C4-2B (cell line): ENCODE measurements at regions not wholly inside any gene's neighbourhood (a gene's known extent, or its start where the extent isn't known, plus 50 kb on each side); places are given as distances from the start of the nearest gene placed in this dataset.

Experiments used
- ZFX ChIP-seq: fragments of 450-650 bp; IDR thresholded peaks from 2 replicates; pipeline ENCODE4 v1.6.1; 2017
- TF ChIP-seq, protein P1 (sequence below): fragments of 450-650 bp; conservative IDR thresholded peaks from 2 replicates; pipeline ENCODE4 v1.5.1; 2017; ENCODE audit warnings: mild to moderate bottlenecking

DNA sequence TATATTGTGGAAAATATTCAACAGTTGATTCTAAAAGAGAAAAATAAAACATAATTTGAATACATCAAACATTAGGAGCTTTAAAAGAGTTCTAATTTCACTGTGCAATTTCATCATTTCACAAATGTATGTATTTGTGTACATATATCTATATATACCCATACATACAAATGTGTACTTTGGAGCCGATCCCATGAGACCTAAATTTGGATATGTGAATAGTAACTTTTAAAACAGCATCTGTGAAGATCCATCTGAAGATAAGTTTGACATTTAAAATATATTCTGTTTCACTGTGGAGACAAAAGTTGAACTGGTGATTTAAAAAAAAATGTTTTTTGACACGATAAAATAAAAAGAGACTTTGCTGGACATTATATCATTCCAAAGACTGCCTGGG, 374.0 kb downstream of the TMA16 start:
- TF ChIP-seq, protein P1, sequence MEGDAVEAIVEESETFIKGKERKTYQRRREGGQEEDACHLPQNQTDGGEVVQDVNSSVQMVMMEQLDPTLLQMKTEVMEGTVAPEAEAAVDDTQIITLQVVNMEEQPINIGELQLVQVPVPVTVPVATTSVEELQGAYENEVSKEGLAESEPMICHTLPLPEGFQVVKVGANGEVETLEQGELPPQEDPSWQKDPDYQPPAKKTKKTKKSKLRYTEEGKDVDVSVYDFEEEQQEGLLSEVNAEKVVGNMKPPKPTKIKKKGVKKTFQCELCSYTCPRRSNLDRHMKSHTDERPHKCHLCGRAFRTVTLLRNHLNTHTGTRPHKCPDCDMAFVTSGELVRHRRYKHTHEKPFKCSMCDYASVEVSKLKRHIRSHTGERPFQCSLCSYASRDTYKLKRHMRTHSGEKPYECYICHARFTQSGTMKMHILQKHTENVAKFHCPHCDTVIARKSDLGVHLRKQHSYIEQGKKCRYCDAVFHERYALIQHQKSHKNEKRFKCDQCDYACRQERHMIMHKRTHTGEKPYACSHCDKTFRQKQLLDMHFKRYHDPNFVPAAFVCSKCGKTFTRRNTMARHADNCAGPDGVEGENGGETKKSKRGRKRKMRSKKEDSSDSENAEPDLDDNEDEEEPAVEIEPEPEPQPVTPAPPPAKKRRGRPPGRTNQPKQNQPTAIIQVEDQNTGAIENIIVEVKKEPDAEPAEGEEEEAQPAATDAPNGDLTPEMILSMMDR, result no peak
- no peak for TF ChIP-seq ZFX
